ENCODE measurements at regions not wholly inside any gene's neighbourhood (a gene's known extent, or its start where the extent isn't known, plus 50 kb on each side); places are given as distances from the start of the nearest gene placed in this dataset.
"Not testable (repeated sequence)": the region's sequence is repeated elsewhere in the genome, so short reads cannot be mapped to it uniquely, and the experiment has no call there.

DNA sequence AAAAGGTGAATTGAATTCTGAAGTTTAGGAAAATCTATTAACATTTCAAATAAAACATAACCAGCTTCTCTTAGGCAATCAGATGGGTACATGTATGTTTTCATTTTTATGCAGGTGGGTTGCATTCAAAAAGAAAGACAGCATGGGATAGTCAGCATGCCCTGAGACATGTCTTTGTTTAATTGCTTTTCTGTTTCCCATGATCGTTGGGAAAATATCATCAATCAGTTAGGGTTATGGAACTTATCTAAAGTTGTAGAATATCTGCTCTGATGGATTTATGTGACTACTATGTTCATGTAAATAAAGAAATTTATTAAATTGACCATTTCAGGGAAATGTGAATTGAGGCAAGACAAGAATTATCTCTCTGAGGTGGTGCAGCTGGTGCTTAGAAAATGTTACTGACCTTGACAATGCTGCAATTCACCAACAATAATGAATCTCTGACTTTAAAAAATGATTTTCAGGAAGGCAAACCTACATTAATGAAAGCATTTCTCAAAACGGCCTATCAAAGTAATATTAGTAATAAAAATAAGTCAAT lies 112.7 kb downstream of the RFPL4B start:
- no peak for DNase-seq (ENCODE audit: low read depth in 2 of 2)

- no peak for DNase-seq (ENCODE audit: low read depth in 2 of 2)
These were observed 118.0 kb downstream of the RFPL4B start for GRCh38 chr6:112464901-112465665.

DNA sequence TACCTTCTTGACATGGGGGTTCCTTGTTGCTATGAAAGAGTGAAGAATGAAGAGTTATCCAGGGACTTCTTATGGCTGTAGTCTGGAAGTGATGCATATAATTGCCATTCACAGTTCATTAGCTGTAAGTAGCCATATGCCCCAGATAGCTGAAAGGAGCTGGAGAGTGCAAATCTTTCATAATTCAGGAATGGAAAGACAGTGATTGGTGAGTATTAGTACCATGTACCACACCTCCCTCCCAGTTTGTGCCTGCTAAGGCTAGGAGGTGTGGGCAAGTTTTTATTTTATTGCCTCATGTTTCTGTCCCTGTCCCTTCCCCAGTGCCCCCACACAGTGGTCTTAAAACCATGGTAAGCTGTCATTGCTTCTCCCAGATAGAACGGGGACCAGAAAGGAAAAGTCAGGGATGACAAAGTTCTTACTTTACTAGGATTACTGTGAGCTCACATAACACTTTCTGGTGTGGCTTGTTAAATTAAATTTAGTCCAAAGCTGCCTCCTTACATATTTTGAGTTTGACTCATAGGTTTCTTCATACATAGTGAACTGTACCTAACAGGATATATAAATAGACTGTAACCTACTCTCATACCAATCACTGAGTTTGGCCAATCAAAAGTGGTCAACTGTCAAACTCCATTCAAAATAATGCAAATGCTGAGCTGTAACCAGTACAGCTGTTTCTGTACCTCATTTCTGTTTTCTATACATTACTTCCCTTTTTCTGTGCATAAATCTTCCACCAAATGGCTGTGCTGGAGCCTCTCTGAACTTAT lies 119.4 kb downstream of the RFPL4B start:
- no peak for DNase-seq (ENCODE audit: low read depth in 2 of 2)

GRCh38 chr6:112468359-112468758 lies 121.2 kb downstream of the RFPL4B start:
- DNase-seq (ENCODE audit: low read depth in 2 of 2): no peak

DNA sequence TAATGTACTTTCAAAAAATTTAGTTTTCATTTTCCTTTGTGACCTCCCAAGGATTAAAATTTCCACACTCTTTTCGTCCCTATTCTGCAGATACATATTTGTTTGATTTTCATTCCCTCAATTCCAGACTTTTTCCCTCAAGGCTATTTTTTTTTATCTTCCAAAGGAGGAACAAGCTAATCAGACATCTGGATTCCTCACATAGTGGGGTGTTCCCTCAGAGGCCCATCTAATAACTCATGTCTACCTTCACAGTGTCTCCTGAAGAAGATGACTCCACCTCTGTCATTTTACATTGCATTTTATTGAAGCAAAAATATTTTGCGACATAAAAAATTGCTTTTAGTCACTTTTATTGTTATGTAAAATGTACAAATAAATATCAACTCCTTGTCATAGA lies 122.2 kb downstream of the RFPL4B start:
- DNase-seq (ENCODE audit: low read depth in 2 of 2): no peak

DNA sequence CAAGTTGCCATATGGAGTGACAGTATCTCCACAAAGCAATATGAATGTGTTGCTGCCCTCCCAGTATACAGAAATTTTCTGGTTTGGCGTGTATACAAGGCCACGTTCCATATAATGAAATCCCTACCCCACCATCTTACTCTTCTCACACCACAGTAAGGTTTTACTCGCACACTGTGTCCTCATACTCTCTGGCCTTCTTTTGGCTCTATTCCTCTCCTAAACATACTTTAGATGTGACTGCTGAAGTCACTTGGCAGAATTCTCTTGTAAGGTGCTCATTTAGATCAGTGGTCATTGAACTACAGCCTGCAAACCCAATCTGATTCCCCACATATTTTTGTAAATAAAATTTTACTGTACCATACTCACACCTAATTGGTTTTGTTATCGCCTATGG lies 123.2 kb downstream of the RFPL4B start:
- DNase-seq (ENCODE audit: low read depth in 2 of 2): no peak

GRCh38 chr6:112470950-112471349 lies 123.8 kb downstream of the RFPL4B start:
- no peak for DNase-seq (ENCODE audit: low read depth in 2 of 2)

- DNase-seq (ENCODE audit: low read depth in 2 of 2): no peak
These were observed 128.0 kb downstream of the RFPL4B start for GRCh38 chr6:112475083-112475482.

DNA sequence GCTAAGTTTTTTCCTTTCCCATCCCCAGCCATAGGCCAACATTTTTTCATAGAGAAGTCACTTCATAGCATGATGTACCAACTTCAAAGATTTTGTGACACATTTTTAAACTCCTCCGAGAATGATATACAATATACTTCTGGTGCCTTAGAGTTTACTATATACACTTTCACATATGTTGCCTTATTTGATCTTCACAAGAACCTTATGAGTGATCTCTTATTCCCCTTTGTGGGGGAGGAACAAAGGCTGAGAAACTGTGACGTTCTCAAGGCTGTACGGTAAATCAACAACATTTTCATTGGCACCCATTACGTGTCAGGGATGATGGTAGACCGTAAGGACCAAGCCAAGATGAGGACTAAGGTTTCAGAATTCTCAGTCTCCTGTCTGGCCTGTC lies 130.0 kb downstream of the RFPL4B start:
- DNase-seq (ENCODE audit: low read depth in 2 of 2): no peak

- DNase-seq (ENCODE audit: low read depth in 2 of 2): no peak
These were observed 130.9 kb downstream of the RFPL4B start for GRCh38 chr6:112478036-112478435.

GRCh38 chr6:112479975-112480374 lies 132.8 kb downstream of the RFPL4B start:
- DNase-seq (ENCODE audit: low read depth in 2 of 2): not testable (repeated sequence)

DNA sequence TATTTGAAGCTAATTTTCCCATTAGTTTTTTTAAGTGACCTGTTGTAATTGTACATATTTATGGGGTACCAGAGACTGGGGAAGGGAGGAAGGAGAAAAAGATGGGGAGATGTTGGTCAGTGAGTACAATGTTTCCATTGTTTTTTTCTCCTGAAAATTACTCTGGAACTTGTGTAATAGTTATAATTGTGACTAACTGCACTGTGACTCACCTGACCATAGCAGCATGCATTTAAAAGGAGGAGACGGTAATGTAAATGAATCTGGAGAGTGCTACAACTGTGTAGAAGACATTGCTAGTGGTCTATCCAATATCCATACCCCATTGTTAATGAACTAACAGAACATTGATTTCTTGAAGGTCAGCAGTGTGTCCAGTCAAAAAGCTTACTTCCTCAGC lies 133.4 kb downstream of the RFPL4B start:
- DNase-seq (ENCODE audit: low read depth in 2 of 2): no peak

GRCh38 chr6:112481211-112481610 lies 134.1 kb downstream of the RFPL4B start:
- no peak for DNase-seq (ENCODE audit: low read depth in 2 of 2)

DNA sequence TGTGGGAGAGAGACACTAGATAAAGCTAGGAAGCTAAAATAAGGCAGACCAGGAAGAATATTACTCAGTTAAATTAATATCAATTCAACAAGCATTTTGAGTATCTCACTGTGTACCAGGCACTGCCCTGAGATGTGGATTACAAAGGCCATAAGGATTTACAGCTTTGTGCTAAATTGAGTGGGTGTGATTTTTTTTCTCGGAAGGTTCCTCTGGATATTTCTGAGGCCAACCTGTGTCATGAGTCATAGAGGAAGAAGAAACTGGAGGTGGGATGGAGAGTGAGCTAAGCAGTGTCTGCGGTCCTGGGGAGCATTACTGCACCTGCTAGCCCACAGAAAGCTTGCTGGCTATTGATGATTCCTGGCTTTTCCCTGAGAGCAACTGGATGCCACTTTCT lies 135.2 kb downstream of the RFPL4B start:
- DNase-seq (ENCODE audit: low read depth in 2 of 2): no peak

DNA sequence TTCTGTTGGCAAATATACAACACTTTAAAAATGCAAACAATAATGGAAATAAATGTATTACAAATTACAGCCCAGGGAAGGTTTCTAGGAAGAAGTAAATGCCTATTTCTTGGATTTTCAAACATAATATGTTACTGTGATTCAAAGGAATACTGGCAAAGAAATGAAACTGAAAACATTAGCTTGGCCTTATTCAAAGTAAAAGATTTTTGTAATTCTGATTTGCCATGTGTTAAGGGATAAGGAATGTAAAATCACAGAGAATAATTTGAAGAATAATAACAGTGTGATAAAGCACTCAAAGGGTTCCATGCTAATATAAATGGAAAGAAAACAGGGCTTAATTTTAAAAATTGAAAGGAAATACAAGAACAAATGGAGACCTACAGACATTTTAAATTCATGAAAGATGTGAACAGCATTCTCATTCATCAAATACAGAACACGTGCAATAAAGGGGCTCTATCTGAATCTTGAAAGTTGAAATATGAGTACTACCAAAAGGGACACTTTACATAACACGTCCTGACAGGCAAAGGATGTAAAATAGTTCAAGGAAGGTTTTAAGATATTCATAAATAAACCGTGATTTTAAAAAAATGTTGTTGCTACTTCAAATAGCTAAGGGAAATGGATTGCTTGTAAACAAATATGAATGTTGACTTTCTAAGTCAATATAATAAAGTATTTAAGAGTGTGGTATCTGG lies 138.1 kb downstream of the RFPL4B start:
- DNase-seq (ENCODE audit: low read depth in 2 of 2): no peak

- DNase-seq (ENCODE audit: low read depth in 2 of 2): no peak
These were observed 138.7 kb downstream of the RFPL4B start for GRCh38 chr6:112485827-112486212.

DNA sequence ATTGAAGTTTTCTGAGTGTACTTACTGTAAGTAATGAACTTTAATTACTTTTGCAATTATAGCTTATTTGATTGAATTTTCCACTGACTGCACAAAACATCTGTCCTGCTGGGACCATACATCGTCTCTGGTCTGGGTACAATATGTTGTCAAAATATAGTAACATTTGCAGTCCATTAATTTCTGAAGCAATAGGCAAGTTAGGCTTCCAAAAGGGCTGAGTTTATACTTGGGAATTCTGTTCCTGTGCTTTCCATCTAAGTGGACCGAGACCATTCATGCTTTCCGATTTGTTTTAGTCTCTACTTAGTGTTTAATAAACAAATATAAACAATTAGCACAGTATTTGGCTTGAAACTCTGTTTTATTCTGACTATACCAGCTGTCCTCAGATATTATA lies 139.3 kb downstream of the RFPL4B start:
- no peak for DNase-seq (ENCODE audit: low read depth in 2 of 2)

DNA sequence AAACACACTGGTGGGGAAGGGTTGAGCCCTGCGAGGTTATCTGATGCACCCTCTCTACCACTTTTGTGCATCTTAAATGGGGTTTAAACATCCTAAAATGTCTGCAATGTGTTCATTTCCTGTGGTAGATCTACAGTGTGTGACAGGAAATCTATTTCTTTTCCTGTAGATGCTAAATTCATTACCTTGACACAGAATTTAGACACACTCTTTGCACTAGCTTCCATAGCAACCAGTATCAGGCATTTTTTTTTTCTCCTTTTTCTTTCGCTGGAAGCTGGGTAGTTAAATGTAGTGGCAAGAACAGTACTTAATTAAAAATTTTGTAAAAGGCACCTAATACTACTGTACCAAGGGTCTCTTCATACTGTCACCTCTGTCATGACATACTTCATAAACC lies 141.1 kb downstream of the RFPL4B start:
- no peak for DNase-seq (ENCODE audit: low read depth in 2 of 2)

DNA sequence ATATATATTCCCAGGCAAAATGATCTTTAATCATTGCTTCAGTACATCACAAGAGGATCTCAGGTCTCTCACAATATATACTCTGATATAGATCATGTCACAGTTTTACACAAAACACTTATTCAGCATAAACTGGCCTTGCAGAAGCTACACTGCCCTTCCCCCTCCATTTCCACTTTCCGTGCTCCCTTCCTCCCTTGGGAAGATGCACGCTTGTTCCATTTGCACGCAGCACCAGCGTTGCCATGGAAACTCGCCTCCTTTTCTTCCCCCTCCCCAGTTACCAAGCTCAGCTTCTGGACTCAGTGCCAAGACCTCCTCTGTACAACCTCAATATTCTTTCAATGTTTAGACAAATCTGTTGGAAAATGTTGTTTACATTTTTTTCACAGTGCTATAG lies 154.6 kb downstream of the RFPL4B start:
- DNase-seq (ENCODE audit: low read depth in 2 of 2): no peak

GRCh38 chr6:112502351-112503090 lies 155.4 kb downstream of the RFPL4B start:
- no peak for DNase-seq (ENCODE audit: low read depth in 2 of 2)

- DNase-seq (ENCODE audit: low read depth in 2 of 2): no peak
These were observed 156.0 kb downstream of the RFPL4B start for GRCh38 chr6:112503091-112503596.
